GM12875 (cell line): ENCODE measurements at regions not wholly inside any gene's neighbourhood (a gene's known extent, or its start where the extent isn't known, plus 50 kb on each side); places are given as distances from the start of the nearest gene placed in this dataset.

Experiments used
- H3K4me3 ChIP-seq: one replicate; pipeline ENCODE4 v1.5.1; 2011; ENCODE audit warnings: low read depth, low read length, control low read depth
- CTCF ChIP-seq: IDR thresholded peaks from 2 replicates; pipeline ENCODE4 v1.5.1; 2011; ENCODE audit warnings: low read depth, mild to moderate bottlenecking, control low read depth, inconsistent platforms, low read length, moderate library complexity, borderline replicate concordance; ENCODE audit not compliant: insufficient read depth

DNA sequence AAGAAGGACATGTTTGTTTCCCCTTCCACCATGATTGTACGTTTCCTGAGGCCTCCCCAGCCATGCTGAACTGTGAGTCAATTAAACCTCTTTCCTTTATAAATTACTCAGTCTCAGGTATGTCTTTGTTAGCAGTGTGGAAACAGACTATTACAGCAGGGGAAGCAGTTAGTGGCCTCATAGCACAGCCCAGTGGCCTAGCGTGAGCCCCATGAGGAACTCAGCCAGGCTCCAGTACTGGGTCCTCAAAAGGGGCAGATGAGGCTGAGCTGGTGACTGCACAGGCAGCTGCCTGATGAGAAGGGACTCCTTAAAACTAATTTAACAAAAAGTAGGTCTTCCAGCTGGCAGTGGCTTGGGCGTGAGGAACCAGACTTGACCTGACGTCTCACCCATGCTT, 399.9 kb downstream of the CDH26 start:
- TF ChIP-seq CTCF = no peak
- no peak overlapping the region for H3K4me3 ChIP-seq

DNA sequence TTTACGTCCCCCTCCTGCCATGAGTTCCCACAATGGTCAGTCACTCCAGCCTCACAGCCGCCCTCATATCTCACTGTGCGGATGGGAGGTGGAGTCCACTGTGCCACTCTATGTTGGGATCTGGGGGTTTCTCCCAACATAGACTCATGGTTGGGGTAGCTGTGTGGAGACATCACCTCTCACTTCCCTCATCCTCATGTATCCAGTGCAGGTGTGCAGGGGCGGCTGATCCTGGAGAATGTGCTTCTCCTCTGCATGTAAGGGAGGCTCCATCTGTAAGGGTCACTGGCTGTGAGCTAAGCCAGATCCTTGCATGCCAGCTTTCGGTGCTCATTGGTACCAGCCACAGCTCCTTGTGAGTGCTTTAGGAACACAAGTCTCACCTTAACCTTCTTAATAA, 400.8 kb downstream of the CDH26 start:
- no peak for TF ChIP-seq CTCF
- H3K4me3 ChIP-seq = no peak overlapping the region

GRCh38 chr20:60361761-60362395, 403.7 kb downstream of the CDH26 start:
- no peak for TF ChIP-seq CTCF

DNA sequence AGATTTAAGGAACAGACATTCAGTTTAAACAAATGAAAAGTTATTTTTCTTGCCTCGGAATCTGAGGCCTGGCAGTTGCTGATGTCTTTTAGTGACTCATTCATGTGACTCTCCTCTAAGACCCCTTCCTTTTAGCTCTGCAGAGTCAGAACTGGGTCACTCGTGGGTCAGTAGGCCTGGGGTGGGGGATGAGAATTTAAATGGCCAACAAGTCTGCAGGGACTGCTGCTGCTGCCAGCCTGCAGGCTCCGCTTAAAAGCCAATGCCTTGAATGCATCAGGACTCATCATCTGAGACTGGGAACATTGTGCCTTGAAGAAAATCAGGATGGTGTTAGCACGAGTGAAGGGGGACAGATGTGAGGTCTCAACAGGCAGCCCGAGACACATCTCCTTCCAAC, 404.3 kb downstream of the CDH26 start:
- TF ChIP-seq CTCF = no peak
- no peak overlapping the region for H3K4me3 ChIP-seq

More at GRCh38 chr20:60361761-60362395, 403.7 kb downstream of the CDH26 start:
- H3K4me3 ChIP-seq = no peak overlapping the region

- no peak for TF ChIP-seq CTCF
- no peak overlapping the region for H3K4me3 ChIP-seq
These were observed 405.5 kb downstream of the CDH26 start for GRCh38 chr20:60363698-60364097.

DNA sequence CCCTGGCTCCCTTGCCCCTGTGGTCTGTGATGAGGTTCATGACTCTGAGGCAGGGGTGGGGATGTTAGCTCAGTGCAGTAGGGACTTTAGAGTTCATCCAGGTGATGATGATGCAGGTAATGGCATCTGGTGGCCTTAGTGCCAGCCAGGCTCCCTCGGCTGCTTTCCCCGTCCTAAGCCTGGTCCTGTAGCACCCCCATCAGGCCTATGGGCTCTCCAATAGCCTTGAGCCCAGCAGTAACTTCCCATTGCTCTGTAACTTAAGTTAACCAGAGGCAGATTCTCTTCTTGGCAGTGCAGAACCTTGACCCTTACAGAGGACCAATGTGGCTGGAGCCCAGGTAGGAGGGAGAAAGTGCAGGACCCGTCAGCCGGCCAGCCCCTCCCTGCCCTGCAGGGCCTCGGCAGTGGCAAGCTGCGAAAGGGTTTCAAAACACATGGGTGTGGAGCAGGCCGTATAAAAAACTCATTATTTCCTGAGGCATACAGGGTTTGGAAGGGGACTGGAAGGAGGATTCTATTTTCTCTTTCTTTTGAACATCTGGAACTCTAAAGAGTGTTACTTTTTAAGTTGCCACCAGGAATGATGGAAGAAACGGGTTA, 406.9 kb downstream of the CDH26 start:
- no peak for TF ChIP-seq CTCF
- H3K4me3 ChIP-seq = no peak overlapping the region

- no peak overlapping the region for H3K4me3 ChIP-seq
- no peak for TF ChIP-seq CTCF
These were observed 407.7 kb downstream of the CDH26 start for GRCh38 chr20:60365882-60366281.
